HUES64 (cell line): ENCODE measurements at regions not wholly inside any gene's neighbourhood (a gene's known extent, or its start where the extent isn't known, plus 50 kb on each side); places are given as distances from the start of the nearest gene placed in this dataset.

Experiments
- H3K27ac ChIP-seq: 2 replicates; pipeline ENCODE4 v1.7.0; 2013; ENCODE audit warnings: low read depth, low read length, inconsistent platforms
- H3K27me3 ChIP-seq: 2 replicates; pipeline ENCODE4 v1.6.1; 2013; ENCODE audit warnings: mild to moderate bottlenecking, low read length; ENCODE audit not compliant: insufficient read depth
- H3K36me3 ChIP-seq: 2 replicates; pipeline ENCODE4 v1.6.1; 2013; ENCODE audit warnings: mild to moderate bottlenecking, low read length; ENCODE audit not compliant: insufficient read depth
- H3K4me1 ChIP-seq: 2 replicates; pipeline ENCODE4 v1.6.1; 2013; ENCODE audit warnings: mild to moderate bottlenecking, low read length, moderate library complexity; ENCODE audit not compliant: insufficient read depth
- H3K4me3 ChIP-seq: 2 replicates; pipeline ENCODE4 v1.5.1; 2013; ENCODE audit warnings: mild to moderate bottlenecking, low read length, moderate library complexity
- H3K9ac ChIP-seq: 2 replicates; pipeline ENCODE4 v1.6.1; 2013; ENCODE audit warnings: mild to moderate bottlenecking, low read depth, low read length
- H3K9me3 ChIP-seq: 2 replicates; pipeline ENCODE4 v1.6.1; 2013; ENCODE audit warnings: low read depth, low read length; ENCODE audit not compliant: insufficient read depth
- WGBS: fragments of 150-250, 120-280 bp; methylation state at CpG from one replicate; pipeline ENCODE4 v1.1.7; 2013; ENCODE audit warnings: missing lambda C conversion rate; 5-methylcytosine and 5-hydroxymethylcytosine counted together

DNA sequence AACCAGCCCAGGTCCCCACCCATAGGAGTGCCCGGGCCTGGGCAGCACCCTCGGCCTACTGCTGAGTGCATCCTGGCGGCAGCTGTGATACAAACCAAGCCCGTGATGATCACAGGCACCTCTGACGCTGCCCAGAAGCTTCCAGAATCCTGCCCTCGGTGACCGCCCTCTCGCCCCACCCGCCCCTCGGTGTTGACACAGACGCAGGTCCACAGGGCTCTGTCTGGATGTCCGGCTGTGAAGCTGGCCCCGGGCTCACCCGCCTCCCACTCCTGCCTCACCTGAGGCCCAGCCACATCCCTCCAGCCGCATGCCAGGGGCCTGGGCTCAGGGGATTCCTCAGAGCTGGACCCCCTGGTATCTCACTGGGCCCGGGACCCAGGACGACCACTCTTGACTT lies 191.0 kb downstream of the BRD1 start:
- H3K4me1 ChIP-seq = no peaks in the 10 kb centered on the region
- H3K4me3 ChIP-seq = no peak overlapping the region
- H3K36me3 ChIP-seq = no peaks in the 10 kb centered on the region
- 94% methylated on average over 17 of the region's 17 CpGs for WGBS
- H3K27me3 ChIP-seq = no peaks in the 10 kb centered on the region; the same call in 1 of the 2 replicates
- H3K9me3 ChIP-seq = no peaks in the 10 kb centered on the region
- H3K27ac ChIP-seq = no peak overlapping the region
- H3K9ac ChIP-seq = no peak overlapping the region

- Histone ChIP-seq H3K4me3 (no peak overlapping the region), H3K4me1 (no peaks in the 10 kb centered on the region), H3K36me3 (no peaks in the 10 kb centered on the region), H3K9ac (no peak overlapping the region), H3K27ac (no peak overlapping the region), H3K9me3 (no peaks in the 10 kb centered on the region), H3K27me3 (no peaks in the 10 kb centered on the region; the same call in 1 of the 2 replicates)
- WGBS = 91% methylated on average over 10 of the region's 10 CpGs
Observed at GRCh38 chr22:49636214-49636613, 191.5 kb downstream of the BRD1 start.

- WGBS = 95% methylated on average over 19 of the region's 22 CpGs
- Histone ChIP-seq H3K36me3 (no peaks in the 10 kb centered on the region), H3K27me3 (no peaks in the 10 kb centered on the region; the same call in 1 of the 2 replicates), H3K4me3 (no peak overlapping the region), H3K9ac (no peak overlapping the region), H3K4me1 (no peaks in the 10 kb centered on the region), H3K27ac (no peak overlapping the region), H3K9me3 (no peaks in the 10 kb centered on the region)
Observed at GRCh38 chr22:49634006-49634772, 193.5 kb downstream of the BRD1 start.

GRCh38 chr22:49633010-49633324 lies 194.7 kb downstream of the BRD1 start:
- no peak overlapping the region for H3K4me3 ChIP-seq
- 52% methylated on average over 12 of the region's 12 CpGs for WGBS
- no peaks in the 10 kb centered on the region for H3K36me3 ChIP-seq
- H3K27me3 ChIP-seq = no peaks in the 10 kb centered on the region; the same call in 1 of the 2 replicates
- no peaks in the 10 kb centered on the region for H3K9me3 ChIP-seq
- H3K4me1 ChIP-seq = no peaks in the 10 kb centered on the region
- peak overlapping the region; percentile 32; the same call in 1 of the 2 replicates for H3K9ac ChIP-seq
- H3K27ac ChIP-seq = no peak overlapping the region

DNA sequence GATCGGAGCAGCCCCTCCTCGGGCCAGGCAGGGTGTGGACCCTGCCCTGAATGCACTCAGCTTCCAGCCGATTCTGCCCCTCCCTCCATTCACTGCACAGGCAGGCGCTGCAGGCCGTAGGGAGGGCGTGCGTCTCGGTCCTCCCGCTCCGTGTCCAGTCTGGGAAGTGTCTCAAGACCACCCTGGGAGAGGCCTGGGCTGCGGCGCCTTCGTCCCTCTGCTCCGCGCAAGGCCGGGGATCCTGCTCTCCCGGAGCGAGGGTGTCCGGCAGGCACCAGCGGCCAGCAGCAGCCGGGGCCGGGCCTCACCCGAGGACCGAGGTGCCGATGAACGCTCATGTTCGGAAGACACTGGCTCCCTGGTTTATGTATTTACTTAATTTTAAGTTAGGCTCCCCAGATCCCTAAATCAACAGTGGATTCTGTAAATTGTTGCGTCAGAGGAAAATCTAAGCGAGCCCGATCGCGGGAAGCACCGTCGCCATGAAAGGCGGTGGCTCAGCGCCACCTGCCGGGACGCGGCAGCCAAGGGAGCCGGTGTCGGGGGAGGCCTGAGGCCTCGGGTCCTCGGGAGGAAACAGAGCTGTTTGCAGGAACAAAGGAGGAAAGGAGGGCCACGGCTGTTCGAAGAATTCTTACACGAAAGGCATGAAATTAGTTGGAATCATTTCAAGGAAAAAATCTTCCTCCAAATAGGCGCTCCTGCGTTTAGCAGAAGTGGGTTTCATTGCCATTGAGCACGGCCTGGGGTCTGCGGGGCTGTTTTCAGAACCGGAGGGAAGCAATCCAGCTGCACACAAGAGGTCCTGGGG lies 195.3 kb downstream of the BRD1 start:
- Histone ChIP-seq H3K27me3 (no peaks in the 10 kb centered on the region; the same call in 1 of the 2 replicates), H3K27ac (no peak overlapping the region), H3K4me3 (peak overlapping the region; percentile 54), H3K36me3 (no peaks in the 10 kb centered on the region), H3K9ac (peak overlapping the region; percentile 57), H3K4me1 (no peaks in the 10 kb centered on the region), H3K9me3 (no peaks in the 10 kb centered on the region)
- WGBS = 6% methylated on average over 50 of the region's 51 CpGs

DNA sequence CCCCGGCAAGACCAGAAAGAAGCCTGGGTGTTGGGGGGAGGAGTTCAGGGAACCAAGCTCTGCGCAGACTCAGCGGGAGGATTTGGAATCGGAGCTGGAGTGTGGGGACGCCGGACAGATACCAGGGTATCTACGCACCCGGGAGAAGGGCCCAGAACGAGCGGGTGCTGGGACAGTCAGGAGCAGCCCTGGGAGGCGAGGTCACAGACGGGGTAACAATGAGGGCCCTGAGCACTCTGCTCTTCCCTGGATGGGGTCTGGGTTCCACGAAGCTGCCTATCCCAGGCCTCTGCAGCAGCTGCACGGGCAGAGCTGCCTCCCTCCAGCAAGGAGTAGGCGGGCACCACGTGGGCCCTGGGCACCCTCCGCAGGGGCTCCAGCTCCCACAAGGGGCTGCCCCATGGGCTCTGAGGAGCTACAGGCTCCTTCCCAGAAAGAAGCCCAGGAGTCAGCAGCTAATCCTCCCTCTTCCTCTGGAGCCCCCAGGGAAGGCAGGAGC lies 197.2 kb downstream of the BRD1 start:
- Histone ChIP-seq H3K9ac (no peak overlapping the region), H3K4me1 (no peaks in the 10 kb centered on the region), H3K36me3 (no peaks in the 10 kb centered on the region), H3K4me3 (no peak overlapping the region), H3K27ac (no peak overlapping the region), H3K9me3 (no peaks in the 10 kb centered on the region), H3K27me3 (no peaks in the 10 kb centered on the region; the same call in 1 of the 2 replicates)
- 93% methylated on average over 17 of the region's 17 CpGs for WGBS

DNA sequence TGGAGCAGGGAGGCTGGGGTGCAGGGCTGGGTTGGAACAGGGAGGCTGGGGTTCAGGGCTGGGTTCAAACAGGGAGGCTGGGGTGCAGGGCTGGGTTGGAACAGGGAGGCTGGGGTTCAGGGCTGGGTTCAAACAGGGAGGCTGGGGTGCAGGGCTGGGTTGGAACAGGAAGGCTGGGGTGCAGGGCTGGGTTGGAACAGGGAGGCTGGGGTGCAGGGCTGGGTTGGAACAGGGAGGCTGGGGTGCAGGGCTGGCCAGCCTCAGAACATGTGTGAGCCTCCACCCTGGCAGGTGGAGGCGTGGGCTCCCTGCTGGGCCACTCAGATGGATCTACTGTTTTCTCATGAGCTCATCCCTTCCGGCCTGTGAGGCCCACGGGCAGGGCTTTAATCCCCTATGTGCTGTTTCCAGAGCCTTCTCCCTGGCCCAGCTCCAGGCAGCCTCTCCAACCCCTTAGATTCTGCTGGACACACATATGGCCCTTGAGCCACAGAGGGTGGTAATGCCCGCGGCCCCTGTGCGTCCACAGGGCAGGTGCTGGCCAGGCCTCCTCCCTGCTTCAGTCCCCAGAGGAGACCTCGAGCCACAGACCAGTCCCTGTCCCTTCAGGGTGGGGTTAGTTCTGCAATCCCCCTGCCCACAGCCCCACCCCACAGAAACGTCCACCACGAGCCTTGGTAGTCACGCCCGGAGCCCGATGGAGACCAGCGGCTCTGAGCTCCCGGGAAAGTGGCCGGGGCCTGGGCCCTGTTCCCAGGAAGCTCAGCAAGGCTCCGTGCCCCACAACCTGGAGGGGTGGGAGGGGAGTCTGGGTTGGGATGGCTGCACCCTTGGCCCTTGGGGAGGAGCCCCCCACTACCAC lies 197.9 kb downstream of the BRD1 start:
- no peak overlapping the region for H3K9ac ChIP-seq
- no peak overlapping the region for H3K4me3 ChIP-seq
- no peaks in the 10 kb centered on the region for H3K36me3 ChIP-seq
- H3K4me1 ChIP-seq = no peaks in the 10 kb centered on the region
- H3K27me3 ChIP-seq = no peaks in the 10 kb centered on the region; the same call in 1 of the 2 replicates
- no peak overlapping the region for H3K27ac ChIP-seq
- H3K9me3 ChIP-seq = no peaks in the 10 kb centered on the region
- WGBS = 92% methylated on average over 16 of the region's 16 CpGs

- 93% methylated on average over 8 of the region's 8 CpGs for WGBS
- H3K27ac ChIP-seq = no peak overlapping the region
- H3K4me1 ChIP-seq = no peaks in the 10 kb centered on the region
- no peak overlapping the region for H3K9ac ChIP-seq
- no peaks in the 10 kb centered on the region for H3K9me3 ChIP-seq
- no peaks in the 10 kb centered on the region; the same call in 1 of the 2 replicates for H3K27me3 ChIP-seq
- no peak overlapping the region for H3K4me3 ChIP-seq
- no peaks in the 10 kb centered on the region for H3K36me3 ChIP-seq
Observed at GRCh38 chr22:49629261-49629570, 198.5 kb downstream of the BRD1 start.

DNA sequence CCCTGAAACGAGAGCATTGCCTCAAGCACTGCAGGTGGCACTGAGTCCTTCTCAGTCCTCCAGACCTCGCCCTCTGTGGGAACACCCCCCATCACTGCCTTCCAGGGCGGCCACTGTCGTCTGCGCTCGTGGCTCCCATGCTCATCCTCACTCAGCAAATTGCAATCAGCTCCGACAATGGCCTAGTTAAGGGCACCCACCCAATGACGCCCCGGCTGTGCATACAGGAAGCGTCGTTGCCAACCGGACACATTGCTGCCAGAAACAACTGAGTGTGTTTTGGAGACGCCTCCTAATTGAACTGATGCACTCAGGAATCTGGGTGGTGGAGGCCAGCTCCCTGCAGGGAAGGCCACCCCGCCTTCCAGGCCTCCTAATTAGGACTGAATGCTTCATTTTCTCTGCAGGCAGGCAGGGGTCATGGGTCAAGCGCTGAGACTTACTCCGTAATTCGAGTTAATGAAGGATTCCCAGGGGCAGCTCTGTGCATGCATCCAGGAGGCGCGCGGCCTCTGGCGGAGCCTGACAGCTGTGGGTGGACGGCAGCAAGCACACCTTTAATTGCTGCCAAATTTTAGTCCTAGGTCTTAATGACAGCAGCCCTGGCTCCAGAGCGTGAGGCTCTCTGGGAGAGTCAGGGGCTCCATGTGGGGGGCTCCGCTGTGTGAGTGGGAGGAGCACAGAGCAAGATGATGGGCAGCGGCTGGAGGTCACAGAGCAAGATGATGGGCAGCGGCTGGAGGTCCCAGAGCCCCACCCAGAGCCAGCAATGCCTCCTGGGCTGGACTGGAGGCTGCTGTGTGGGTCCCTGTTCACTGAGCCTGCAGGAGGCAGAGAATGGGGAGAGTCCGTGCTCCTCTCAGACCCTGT lies 199.0 kb downstream of the BRD1 start:
- WGBS = 85% methylated on average over 27 of the region's 27 CpGs
- no peaks in the 10 kb centered on the region for H3K36me3 ChIP-seq
- H3K9me3 ChIP-seq = no peaks in the 10 kb centered on the region

More for the DNA sequence above, 199.0 kb downstream of the BRD1 start:
- Histone ChIP-seq H3K27me3 (no peaks in the 10 kb centered on the region; the same call in 1 of the 2 replicates), H3K4me3 (no peak overlapping the region), H3K27ac (no peak overlapping the region), H3K4me1 (no peaks in the 10 kb centered on the region), H3K9ac (no peak overlapping the region)
